HepG2 (cell line): ENCODE measurements at regions not wholly inside any gene's neighbourhood (a gene's known extent, or its start where the extent isn't known, plus 50 kb on each side); places are given as distances from the start of the nearest gene placed in this dataset.
A peak's percentile ranks its signal among the peaks of the same experiment; 100 is the strongest.

Source experiments
- ARNTL ChIP-seq: sonication (generic); formaldehyde crosslinking; IDR thresholded peaks from 2 replicates; pipeline ENCODE4 v1.4.0; 2020; ENCODE audit warnings: mild to moderate bottlenecking, missing genetic modification reagents
- ELF3 ChIP-seq: IDR thresholded peaks from 2 replicates; pipeline ENCODE4 v1.6.1; 2016; ENCODE audit warnings: missing genetic modification reagents, missing compliant biosample characterization
- JARID2 ChIP-seq: sonication (generic); formaldehyde crosslinking; IDR thresholded peaks from 2 replicates; pipeline ENCODE4 v1.8.1; 2023; ENCODE audit warnings: missing genetic modification reagents, inconsistent platforms; ENCODE audit not compliant: insufficient replicate concordance
- JDP2 ChIP-seq: sonication (generic); formaldehyde crosslinking; IDR thresholded peaks from 2 replicates; pipeline ENCODE4 v1.8.1; 2022; ENCODE audit warnings: missing genetic modification reagents, borderline replicate concordance
- NONO ChIP-seq, 2 experiments: fragments of 450-650 bp in 1 of 2; sonication (generic) in 1 of 2; formaldehyde crosslinking in 1 of 2; IDR thresholded peaks in 1 of 2; conservative IDR thresholded peaks in 1 of 2; 2 replicates each; pipeline versions ENCODE4 v1.6.1 to v1.8.0; 2017 to 2022; ENCODE audit warnings: mild to moderate bottlenecking in 1 of 2, missing genetic modification reagents in 1 of 2, moderate library complexity in 1 of 2
- SNAPC2 ChIP-seq: sonication (generic); formaldehyde crosslinking; IDR thresholded peaks from 2 replicates; pipeline ENCODE4 v1.8.1; 2022; ENCODE audit warnings: mild to moderate bottlenecking, missing genetic modification reagents
- SP5 ChIP-seq: IDR thresholded peaks from 2 replicates; pipeline ENCODE4 v1.6.1; 2016; ENCODE audit warnings: low read depth, borderline replicate concordance
- SRSF1 ChIP-seq: fragments of 200-400 bp; formaldehyde crosslinking; optimal IDR thresholded peaks from 2 replicates; pipeline ENCODE3; 2017; ENCODE audit warnings: mild to moderate bottlenecking, low read depth, low read length, moderate library complexity
- THYN1 ChIP-seq: sonication (generic); formaldehyde crosslinking; IDR thresholded peaks from 2 replicates; pipeline ENCODE4 v1.8.1; 2023; ENCODE audit warnings: low read depth, mild to moderate bottlenecking, moderate library complexity, missing genetic modification reagents, borderline replicate concordance
- YEATS2 ChIP-seq: sonication (generic); formaldehyde crosslinking; IDR thresholded peaks from 2 replicates; pipeline ENCODE4 v1.4.0; 2020; ENCODE audit warnings: missing genetic modification reagents, borderline replicate concordance
- ZGPAT ChIP-seq: IDR thresholded peaks from 2 replicates; pipeline ENCODE4 v1.6.1; 2016; ENCODE audit warnings: mild to moderate bottlenecking
- ZNF350 ChIP-seq: sonication (generic); formaldehyde crosslinking; IDR thresholded peaks from 2 replicates; pipeline ENCODE4 v1.4.0; 2020; ENCODE audit warnings: mild to moderate bottlenecking, low read depth, missing genetic modification reagents, borderline replicate concordance
- ZNF513 ChIP-seq: sonication (generic); formaldehyde crosslinking; conservative IDR thresholded peaks from 2 replicates; pipeline ENCODE4 v1.5.0; 2020; ENCODE audit warnings: missing genetic modification reagents
- ZNF562 ChIP-seq: sonication (generic); formaldehyde crosslinking; IDR thresholded peaks from 2 replicates; pipeline ENCODE4 v1.8.0; 2022; ENCODE audit warnings: missing genetic modification reagents, borderline replicate concordance
- ZNF564 ChIP-seq: sonication (generic); formaldehyde crosslinking; IDR thresholded peaks from 2 replicates; pipeline ENCODE4 v1.8.1; 2023; ENCODE audit warnings: mild to moderate bottlenecking, missing genetic modification reagents
- ZNF615 ChIP-seq: sonication (generic); formaldehyde crosslinking; IDR thresholded peaks from 2 replicates; pipeline ENCODE4 v1.5.0; 2020; ENCODE audit warnings: mild to moderate bottlenecking, missing genetic modification reagents, borderline replicate concordance
- ZNF777 ChIP-seq: sonication (generic); formaldehyde crosslinking; IDR thresholded peaks from 2 replicates; pipeline ENCODE4 v1.4.0; 2020; ENCODE audit warnings: missing genetic modification reagents
- TF ChIP-seq, protein P1 (sequence below): sonication (generic); formaldehyde crosslinking; IDR thresholded peaks from 2 replicates; pipeline ENCODE4; 2020; ENCODE audit warnings: missing genetic modification reagents, mild to moderate bottlenecking, borderline replicate concordance
- TF ChIP-seq, protein P2 (sequence below): sonication (generic); formaldehyde crosslinking; IDR thresholded peaks from 2 replicates; pipeline ENCODE4 v1.5.0; 2020; ENCODE audit warnings: missing genetic modification reagents, mild to moderate bottlenecking, borderline replicate concordance
- TF ChIP-seq, protein P3 (sequence below): sonication (generic); formaldehyde crosslinking; IDR thresholded peaks from 2 replicates; pipeline ENCODE4 v1.4.0; 2020; ENCODE audit warnings: mild to moderate bottlenecking, missing genetic modification reagents

DNA sequence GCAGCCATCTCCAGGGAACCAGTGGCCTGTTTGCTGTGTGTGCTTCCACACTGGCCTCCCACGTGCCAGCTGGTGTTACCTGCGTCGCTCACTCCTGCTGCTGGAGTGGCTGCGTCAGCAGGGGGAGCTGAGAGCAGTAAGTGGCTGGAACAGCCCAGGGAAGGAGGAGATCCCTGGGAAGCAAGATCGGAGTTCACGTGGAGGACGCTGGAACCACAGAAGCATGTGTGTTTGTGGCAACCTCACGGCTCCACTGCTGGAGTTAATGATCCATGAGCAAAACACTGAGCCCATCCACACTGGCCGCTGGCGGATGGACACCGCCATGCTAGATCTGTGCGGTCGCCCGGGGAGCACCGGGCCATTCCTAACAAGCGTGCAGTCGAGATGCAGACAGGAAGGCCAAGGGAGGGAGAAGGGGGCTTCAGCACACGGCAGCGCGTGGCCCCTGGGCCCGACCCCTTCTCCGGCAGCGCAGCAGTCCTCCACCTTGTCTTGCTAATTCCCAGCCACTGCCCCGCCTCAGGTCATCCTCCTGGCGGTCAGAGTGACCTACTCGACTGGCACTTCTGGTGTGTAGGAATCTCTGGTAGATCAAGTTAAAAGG is 68.5 kb upstream of the EEPD1 start (continued):
- TF ChIP-seq YEATS2 (CRISPR knock-in tag) (peak; percentile 62; the same call in 1 of the 2 replicates), ZNF350 (CRISPR knock-in tag) (peak; percentile 79; the same call in 1 of the 2 replicates), SNAPC2 (CRISPR knock-in tag) (0 out of 2 replicates have a peak, but pooled peaks have one; percentile 59), THYN1 (CRISPR knock-in tag) (no peak), JARID2 (CRISPR knock-in tag) (no peak), SP5 (CRISPR knock-in tag) (peak; percentile 21; the same call in 1 of the 2 replicates), ZNF562 (CRISPR knock-in tag) (peak; percentile 40; the same call in 1 of the 2 replicates), ZNF777 (CRISPR knock-in tag) (no peak), NONO (IDR thresholded peaks at IDR 0.05) (no peak), NONO (CRISPR knock-in tag; conservative IDR thresholded peaks at IDR 0.05) (peak; percentile 83), ZGPAT (CRISPR knock-in tag) (peak; percentile 56; the same call in 1 of the 2 replicates), JDP2 (CRISPR knock-in tag) (no peak), ZNF615 (CRISPR knock-in tag) (peak; percentile 40; the same call in 1 of the 2 replicates), ZNF513 (CRISPR knock-in tag) (no peak), SRSF1 (peak; percentile 76), ARNTL (CRISPR knock-in tag) (0 out of 2 replicates have a peak, but pooled peaks have one; percentile 50), ZNF564 (CRISPR knock-in tag) (no peak), ELF3 (CRISPR knock-in tag) (0 out of 2 replicates have a peak, but pooled peaks have one; percentile 29)
- TF ChIP-seq, protein P1, sequence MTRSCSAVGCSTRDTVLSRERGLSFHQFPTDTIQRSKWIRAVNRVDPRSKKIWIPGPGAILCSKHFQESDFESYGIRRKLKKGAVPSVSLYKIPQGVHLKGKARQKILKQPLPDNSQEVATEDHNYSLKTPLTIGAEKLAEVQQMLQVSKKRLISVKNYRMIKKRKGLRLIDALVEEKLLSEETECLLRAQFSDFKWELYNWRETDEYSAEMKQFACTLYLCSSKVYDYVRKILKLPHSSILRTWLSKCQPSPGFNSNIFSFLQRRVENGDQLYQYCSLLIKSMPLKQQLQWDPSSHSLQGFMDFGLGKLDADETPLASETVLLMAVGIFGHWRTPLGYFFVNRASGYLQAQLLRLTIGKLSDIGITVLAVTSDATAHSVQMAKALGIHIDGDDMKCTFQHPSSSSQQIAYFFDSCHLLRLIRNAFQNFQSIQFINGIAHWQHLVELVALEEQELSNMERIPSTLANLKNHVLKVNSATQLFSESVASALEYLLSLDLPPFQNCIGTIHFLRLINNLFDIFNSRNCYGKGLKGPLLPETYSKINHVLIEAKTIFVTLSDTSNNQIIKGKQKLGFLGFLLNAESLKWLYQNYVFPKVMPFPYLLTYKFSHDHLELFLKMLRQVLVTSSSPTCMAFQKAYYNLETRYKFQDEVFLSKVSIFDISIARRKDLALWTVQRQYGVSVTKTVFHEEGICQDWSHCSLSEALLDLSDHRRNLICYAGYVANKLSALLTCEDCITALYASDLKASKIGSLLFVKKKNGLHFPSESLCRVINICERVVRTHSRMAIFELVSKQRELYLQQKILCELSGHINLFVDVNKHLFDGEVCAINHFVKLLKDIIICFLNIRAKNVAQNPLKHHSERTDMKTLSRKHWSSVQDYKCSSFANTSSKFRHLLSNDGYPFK (CRISPR knock-in tag), result peak; percentile 35; the same call in 1 of the 2 replicates
- TF ChIP-seq, protein P2, sequence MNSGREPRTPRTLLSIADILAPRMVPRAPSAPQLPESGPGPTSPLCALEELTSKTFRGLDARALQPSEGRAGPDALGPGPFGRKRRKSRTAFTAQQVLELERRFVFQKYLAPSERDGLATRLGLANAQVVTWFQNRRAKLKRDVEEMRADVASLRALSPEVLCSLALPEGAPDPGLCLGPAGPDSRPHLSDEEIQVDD (CRISPR knock-in tag), result no peak
- TF ChIP-seq, protein P3, sequence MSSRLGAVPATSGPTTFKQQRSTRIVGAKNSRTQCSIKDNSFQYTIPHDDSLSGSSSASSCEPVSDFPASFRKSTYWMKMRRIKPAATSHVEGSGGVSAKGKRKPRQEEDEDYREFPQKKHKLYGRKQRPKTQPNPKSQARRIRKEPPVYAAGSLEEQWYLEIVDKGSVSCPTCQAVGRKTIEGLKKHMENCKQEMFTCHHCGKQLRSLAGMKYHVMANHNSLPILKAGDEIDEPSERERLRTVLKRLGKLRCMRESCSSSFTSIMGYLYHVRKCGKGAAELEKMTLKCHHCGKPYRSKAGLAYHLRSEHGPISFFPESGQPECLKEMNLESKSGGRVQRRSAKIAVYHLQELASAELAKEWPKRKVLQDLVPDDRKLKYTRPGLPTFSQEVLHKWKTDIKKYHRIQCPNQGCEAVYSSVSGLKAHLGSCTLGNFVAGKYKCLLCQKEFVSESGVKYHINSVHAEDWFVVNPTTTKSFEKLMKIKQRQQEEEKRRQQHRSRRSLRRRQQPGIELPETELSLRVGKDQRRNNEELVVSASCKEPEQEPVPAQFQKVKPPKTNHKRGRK, result peak; percentile 88
